HUES48 (cell line): ENCODE measurements at regions not wholly inside any gene's neighbourhood (a gene's known extent, or its start where the extent isn't known, plus 50 kb on each side); places are given as distances from the start of the nearest gene placed in this dataset.

Experiments
- H3K27ac ChIP-seq: one replicate; pipeline ENCODE4 v1.7.0; 2013; ENCODE audit warnings: low read depth, low read length, inconsistent platforms
- H3K27me3 ChIP-seq: 2 replicates; pipeline ENCODE4 v1.6.1; 2013; ENCODE audit warnings: mild to moderate bottlenecking, low read length; ENCODE audit not compliant: control insufficient read depth, insufficient read depth
- H3K36me3 ChIP-seq: 2 replicates; pipeline ENCODE4 v1.6.1; 2013; ENCODE audit warnings: low read length; ENCODE audit not compliant: control insufficient read depth, insufficient read depth
- H3K4me1 ChIP-seq: 2 replicates; pipeline ENCODE4 v1.6.1; 2013; ENCODE audit warnings: mild to moderate bottlenecking, low read length; ENCODE audit not compliant: control insufficient read depth, insufficient read depth
- H3K4me3 ChIP-seq: 2 replicates; pipeline ENCODE4 v1.5.1; 2013; ENCODE audit warnings: mild to moderate bottlenecking, low read depth, low read length
- H3K9ac ChIP-seq: 2 replicates; pipeline ENCODE4 v1.6.1; 2013; ENCODE audit warnings: mild to moderate bottlenecking, low read depth, low read length, moderate library complexity
- H3K9me3 ChIP-seq: 2 replicates; pipeline ENCODE4 v1.6.1; 2013; ENCODE audit warnings: low read length; ENCODE audit not compliant: control insufficient read depth, insufficient read depth

- Histone ChIP-seq H3K4me3 (no peak overlapping the region), H3K27me3 (no peaks in the 10 kb centered on the region), H3K27ac (no peak overlapping the region), H3K9ac (no peak overlapping the region), H3K36me3 (no peaks in the 10 kb centered on the region), H3K4me1 (no peaks in the 10 kb centered on the region), H3K9me3 (no peaks in the 10 kb centered on the region)
These were observed 146.0 kb upstream of the JUN start for GRCh38 chr1:58929671-58930325.

- Histone ChIP-seq H3K36me3 (no peaks in the 10 kb centered on the region), H3K4me3 (no peak overlapping the region), H3K9me3 (no peaks in the 10 kb centered on the region), H3K9ac (no peak overlapping the region), H3K27ac (no peak overlapping the region), H3K4me1 (no peaks in the 10 kb centered on the region), H3K27me3 (no peaks in the 10 kb centered on the region)
These were observed 147.2 kb upstream of the JUN start for GRCh38 chr1:58931024-58931423.

- H3K36me3 ChIP-seq: no peaks in the 10 kb centered on the region
- H3K9ac ChIP-seq: no peak overlapping the region
- H3K4me1 ChIP-seq: no peaks in the 10 kb centered on the region
These were observed 147.9 kb upstream of the JUN start for GRCh38 chr1:58931756-58932155.

GRCh38 chr1:58932859-58933598 lies 149.2 kb upstream of the JUN start:
- H3K27me3 ChIP-seq: no peaks in the 10 kb centered on the region
- no peaks in the 10 kb centered on the region for H3K4me1 ChIP-seq
- H3K4me3 ChIP-seq: no peak overlapping the region
- H3K9me3 ChIP-seq: no peaks in the 10 kb centered on the region
- H3K36me3 ChIP-seq: no peaks in the 10 kb centered on the region
- no peak overlapping the region for H3K27ac ChIP-seq
- H3K9ac ChIP-seq: no peak overlapping the region

More at GRCh38 chr1:58931756-58932155, 147.9 kb upstream of the JUN start:
- no peaks in the 10 kb centered on the region for H3K9me3 ChIP-seq
- no peak overlapping the region for H3K4me3 ChIP-seq
- no peaks in the 10 kb centered on the region for H3K27me3 ChIP-seq
- H3K27ac ChIP-seq: no peak overlapping the region

- no peaks in the 10 kb centered on the region for H3K36me3 ChIP-seq
- no peak overlapping the region for H3K4me3 ChIP-seq
- H3K9ac ChIP-seq: no peak overlapping the region
- no peak overlapping the region for H3K27ac ChIP-seq
- no peaks in the 10 kb centered on the region for H3K4me1 ChIP-seq
- H3K9me3 ChIP-seq: no peaks in the 10 kb centered on the region
- H3K27me3 ChIP-seq: no peaks in the 10 kb centered on the region
These were observed 149.7 kb upstream of the JUN start for GRCh38 chr1:58933599-58933926.

- H3K4me3 ChIP-seq: no peak overlapping the region
- no peaks in the 10 kb centered on the region for H3K4me1 ChIP-seq
- H3K9ac ChIP-seq: no peak overlapping the region
- no peaks in the 10 kb centered on the region for H3K9me3 ChIP-seq
- no peaks in the 10 kb centered on the region for H3K27me3 ChIP-seq
- H3K36me3 ChIP-seq: no peaks in the 10 kb centered on the region
- no peak overlapping the region for H3K27ac ChIP-seq
These were observed 150.9 kb upstream of the JUN start for GRCh38 chr1:58934706-58935105.

GRCh38 chr1:58936973-58937372 lies 153.1 kb upstream of the JUN start:
- Histone ChIP-seq H3K9me3 (no peaks in the 10 kb centered on the region), H3K4me1 (no peaks in the 10 kb centered on the region), H3K27ac (no peak overlapping the region), H3K27me3 (no peaks in the 10 kb centered on the region), H3K9ac (no peak overlapping the region), H3K4me3 (no peak overlapping the region), H3K36me3 (no peaks in the 10 kb centered on the region)

GRCh38 chr1:58939146-58939545 lies 155.3 kb upstream of the JUN start:
- H3K4me3 ChIP-seq: no peak overlapping the region
- H3K9ac ChIP-seq: no peak overlapping the region
- H3K27ac ChIP-seq: no peak overlapping the region
- no peaks in the 10 kb centered on the region for H3K27me3 ChIP-seq
- H3K36me3 ChIP-seq: no peaks in the 10 kb centered on the region
- H3K9me3 ChIP-seq: no peaks in the 10 kb centered on the region
- H3K4me1 ChIP-seq: no peaks in the 10 kb centered on the region

GRCh38 chr1:58939666-58940370 lies 156.0 kb upstream of the JUN start:
- H3K9ac ChIP-seq: no peak overlapping the region
- H3K4me3 ChIP-seq: no peak overlapping the region

GRCh38 chr1:58941471-58942289 lies 157.8 kb upstream of the JUN start:
- no peaks in the 10 kb centered on the region for H3K36me3 ChIP-seq
- H3K4me3 ChIP-seq: no peak overlapping the region
- no peaks in the 10 kb centered on the region for H3K4me1 ChIP-seq
- H3K27me3 ChIP-seq: no peaks in the 10 kb centered on the region
- H3K9me3 ChIP-seq: no peaks in the 10 kb centered on the region
- H3K9ac ChIP-seq: no peak overlapping the region
- no peak overlapping the region for H3K27ac ChIP-seq

More at GRCh38 chr1:58939666-58940370, 156.0 kb upstream of the JUN start:
- Histone ChIP-seq H3K9me3 (no peaks in the 10 kb centered on the region), H3K4me1 (no peaks in the 10 kb centered on the region), H3K36me3 (no peaks in the 10 kb centered on the region), H3K27me3 (no peaks in the 10 kb centered on the region), H3K27ac (no peak overlapping the region)
